Heart left ventricle (tissue), 13 donors: ENCODE measurements at regions not wholly inside any gene's neighbourhood (a gene's known extent, or its start where the extent isn't known, plus 50 kb on each side); places are given as distances from the start of the nearest gene placed in this dataset.

Experiments
- POLR2A ChIP-seq, 2 donors: fragments of 450-650 bp; IDR thresholded peaks; one replicate each; pipeline ENCODE4 v1.6.1; 2017; ENCODE audit warnings: antibody characterized with exemption in 2 of 2, mild to moderate bottlenecking in 2 of 2, moderate library complexity in 2 of 2
- TF ChIP-seq, protein P1 (sequence below), 12 donors: fragments of 200-600 bp; sonication (generic) in 4 of 12; IDR thresholded peaks; one replicate each; pipeline versions ENCODE4 v1.5.0 to v1.8.0; 2018 to 2022; ENCODE audit warnings: antibody characterized with exemption in 12 of 12, mild to moderate bottlenecking in 5 of 12
- donor health status: ischemic (EF 13 %, LVEDD 7.1; RV severe dilation, severe dysfunction).
- donor health status: DM: no; HTN: yes; CAD: no.
- donor health status: DM: no; HTN: no; CAD: no.
- donor health status: ischemic (EF 25% LVEDD 6.9; RV normal size, moderate dysfunction).
- donor health status: ischemic (EF 25% LVEDD 5.7; RV mildly dilated, moderate dysfunction).
- donor health status: ischemic (EF 35%, LVEDD 5.7; RV mildly dilated, moderate dysfunction).
- donor health status: nonischemic (EF 11% LVEDD 7.7; RV severe dilation, severe dysfunction).
- donor health status: DM: yes; HTN: yes; CAD: no.
- donor health status: PGD.
- donor health status: ischemic (EF 29% LVEDD 5.4; RV normal size, mild dysfunction).
- donor health status: nonischemic (EF 23%, LVEDD 6.1; RV moderate dilation, normal function).

DNA sequence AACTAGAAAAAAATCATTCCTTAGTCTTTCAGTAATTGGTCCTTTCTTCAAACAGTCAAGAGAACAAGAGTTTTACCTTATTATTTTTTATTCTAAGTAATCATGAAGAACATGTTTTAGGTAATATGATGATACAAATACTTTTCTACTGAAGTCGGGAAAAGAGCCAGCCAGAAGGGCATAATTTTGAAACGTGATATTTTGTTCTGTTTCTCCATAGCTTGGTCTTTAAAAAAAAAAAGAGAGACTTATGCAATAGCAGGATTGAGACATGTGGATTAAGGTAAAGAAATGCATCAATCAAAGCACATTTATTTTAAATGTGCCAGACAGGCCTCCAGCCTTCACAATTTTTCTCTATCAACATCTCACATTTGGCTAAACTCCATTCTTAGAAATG lies 1016.8 kb downstream of the CNTNAP5 start:
- TF ChIP-seq, protein P1, sequence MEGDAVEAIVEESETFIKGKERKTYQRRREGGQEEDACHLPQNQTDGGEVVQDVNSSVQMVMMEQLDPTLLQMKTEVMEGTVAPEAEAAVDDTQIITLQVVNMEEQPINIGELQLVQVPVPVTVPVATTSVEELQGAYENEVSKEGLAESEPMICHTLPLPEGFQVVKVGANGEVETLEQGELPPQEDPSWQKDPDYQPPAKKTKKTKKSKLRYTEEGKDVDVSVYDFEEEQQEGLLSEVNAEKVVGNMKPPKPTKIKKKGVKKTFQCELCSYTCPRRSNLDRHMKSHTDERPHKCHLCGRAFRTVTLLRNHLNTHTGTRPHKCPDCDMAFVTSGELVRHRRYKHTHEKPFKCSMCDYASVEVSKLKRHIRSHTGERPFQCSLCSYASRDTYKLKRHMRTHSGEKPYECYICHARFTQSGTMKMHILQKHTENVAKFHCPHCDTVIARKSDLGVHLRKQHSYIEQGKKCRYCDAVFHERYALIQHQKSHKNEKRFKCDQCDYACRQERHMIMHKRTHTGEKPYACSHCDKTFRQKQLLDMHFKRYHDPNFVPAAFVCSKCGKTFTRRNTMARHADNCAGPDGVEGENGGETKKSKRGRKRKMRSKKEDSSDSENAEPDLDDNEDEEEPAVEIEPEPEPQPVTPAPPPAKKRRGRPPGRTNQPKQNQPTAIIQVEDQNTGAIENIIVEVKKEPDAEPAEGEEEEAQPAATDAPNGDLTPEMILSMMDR (IDR thresholded peaks at IDR 0.05): no peak
- TF ChIP-seq POLR2A (IDR thresholded peaks at IDR 0.05): no peak
